ENCODE measurements at regions not wholly inside any gene's neighbourhood (a gene's known extent, or its start where the extent isn't known, plus 50 kb on each side); places are given as distances from the start of the nearest gene placed in this dataset.
A peak's percentile ranks its signal among the peaks of the same experiment; 100 is the strongest.

GRCh38 chr4:60531776-60532379 lies 668.2 kb upstream of the ADGRL3 start:
- DNase-seq = no peak

GRCh38 chr4:60544981-60545380 lies 655.1 kb upstream of the ADGRL3 start:
- DNase-seq = no peak

GRCh38 chr4:60562334-60562733 lies 637.8 kb upstream of the ADGRL3 start:
- DNase-seq = no peak

GRCh38 chr4:60565558-60565957 lies 634.6 kb upstream of the ADGRL3 start:
- no peak for DNase-seq

GRCh38 chr4:60575336-60575735 lies 624.8 kb upstream of the ADGRL3 start:
- DNase-seq = no peak

- DNase-seq = no peak
These were observed 620.8 kb upstream of the ADGRL3 start for GRCh38 chr4:60579335-60579734.

GRCh38 chr4:60581919-60582536 lies 618.1 kb upstream of the ADGRL3 start:
- no peak for DNase-seq

GRCh38 chr4:60588556-60588955 lies 611.6 kb upstream of the ADGRL3 start:
- DNase-seq = no peak

- no peak for DNase-seq
These were observed 610.7 kb upstream of the ADGRL3 start for GRCh38 chr4:60589425-60589824.

GRCh38 chr4:60590116-60590515 lies 610.0 kb upstream of the ADGRL3 start:
- no peak for DNase-seq

- no peak for DNase-seq
These were observed 594.3 kb upstream of the ADGRL3 start for GRCh38 chr4:60605646-60606354.

GRCh38 chr4:60611762-60612496 lies 588.2 kb upstream of the ADGRL3 start:
- no peak for DNase-seq

- no peak for DNase-seq
These were observed 582.4 kb upstream of the ADGRL3 start for GRCh38 chr4:60617731-60618130.

- DNase-seq = no peak
These were observed 580.4 kb upstream of the ADGRL3 start for GRCh38 chr4:60619531-60620305.

- DNase-seq = no peak
These were observed 562.1 kb upstream of the ADGRL3 start for GRCh38 chr4:60637976-60638375.

GRCh38 chr4:60648774-60649173 lies 551.4 kb upstream of the ADGRL3 start:
- DNase-seq = no peak

GRCh38 chr4:60652933-60653332 lies 547.2 kb upstream of the ADGRL3 start:
- DNase-seq = no peak

- no peak for DNase-seq
These were observed 544.8 kb upstream of the ADGRL3 start for GRCh38 chr4:60655356-60655755.

GRCh38 chr4:60656171-60656570 lies 544.0 kb upstream of the ADGRL3 start:
- no peak for DNase-seq

- DNase-seq = no peak
These were observed 543.1 kb upstream of the ADGRL3 start for GRCh38 chr4:60657041-60657440.

GRCh38 chr4:60657807-60658206 lies 542.3 kb upstream of the ADGRL3 start:
- DNase-seq = no peak

- no peak for DNase-seq
These were observed 536.4 kb upstream of the ADGRL3 start for GRCh38 chr4:60663769-60664168.

GRCh38 chr4:60682901-60683300 lies 517.2 kb upstream of the ADGRL3 start:
- peak; percentile 6 for DNase-seq
